ENCODE measurements at regions not wholly inside any gene's neighbourhood (a gene's known extent, or its start where the extent isn't known, plus 50 kb on each side); places are given as distances from the start of the nearest gene placed in this dataset.

GRCh38 chr9:78765861-78766260 is 468.9 kb downstream of the PSAT1 start:
- no peak for TF ChIP-seq CTCF (IDR thresholded peaks at IDR 0.05)
- TF ChIP-seq POLR2A (IDR thresholded peaks at IDR 0.05), result no peak
